ENCODE measurements at regions not wholly inside any gene's neighbourhood (a gene's known extent, or its start where the extent isn't known, plus 50 kb on each side); places are given as distances from the start of the nearest gene placed in this dataset.
"Not testable (repeated sequence)": the region's sequence is repeated elsewhere in the genome, so short reads cannot be mapped to it uniquely, and the experiment has no call there.

GRCh38 chr13:90591260-90591926, 756.1 kb upstream of the MIR17HG start:
- DNase-seq (ENCODE audit: low spot score): no peak
- no peaks in the 10 kb centered on the region for H3K27me3 Mint-ChIP-seq
- H3K36me3 Mint-ChIP-seq: peaks cover 4% of the 10 kb centered on the region
- H3K4me1 Mint-ChIP-seq (ENCODE audit: low read depth in 2 of 2): no peaks in the 10 kb centered on the region
- H3K4me3 Mint-ChIP-seq: no peak overlapping the region
- ATAC-seq: no peak
- H3K9me3 Mint-ChIP-seq: peaks cover 10% of the 10 kb centered on the region
- no peak overlapping the region for H3K27ac Mint-ChIP-seq

GRCh38 chr13:90591927-90592268, 755.6 kb upstream of the MIR17HG start:
- peaks cover 4% of the 10 kb centered on the region for H3K36me3 Mint-ChIP-seq
- peaks cover 10% of the 10 kb centered on the region for H3K9me3 Mint-ChIP-seq
- no peak overlapping the region for H3K4me3 Mint-ChIP-seq
- ATAC-seq: no peak
- no peaks in the 10 kb centered on the region for H3K4me1 Mint-ChIP-seq (ENCODE audit: low read depth in 2 of 2)
- no peaks in the 10 kb centered on the region for H3K27me3 Mint-ChIP-seq
- H3K27ac Mint-ChIP-seq: no peak overlapping the region
- DNase-seq (ENCODE audit: low spot score): no peak

GRCh38 chr13:90592943-90593342, 754.5 kb upstream of the MIR17HG start:
- H3K27me3 Mint-ChIP-seq: no peaks in the 10 kb centered on the region
- no peak overlapping the region for H3K4me3 Mint-ChIP-seq
- H3K36me3 Mint-ChIP-seq: peaks cover 1% of the 10 kb centered on the region
- H3K4me1 Mint-ChIP-seq (ENCODE audit: low read depth in 2 of 2): no peaks in the 10 kb centered on the region
- H3K27ac Mint-ChIP-seq: no peak overlapping the region
- ATAC-seq (no peak), DNase-seq (ENCODE audit: low spot score) (no peak)
- H3K9me3 Mint-ChIP-seq: peaks cover 4% of the 10 kb centered on the region

GRCh38 chr13:90594681-90595080, 752.8 kb upstream of the MIR17HG start:
- no peaks in the 10 kb centered on the region for H3K4me1 Mint-ChIP-seq (ENCODE audit: low read depth in 2 of 2)

GRCh38 chr13:90605664-90606063, 741.8 kb upstream of the MIR17HG start:
- Mint-ChIP-seq H3K36me3 (no peaks in the 10 kb centered on the region), H3K9me3 (peaks cover 4% of the 10 kb centered on the region), H3K4me3 (no peak overlapping the region), H3K4me1 (ENCODE audit: low read depth in 2 of 2) (no peaks in the 10 kb centered on the region), H3K27ac (no peak overlapping the region), H3K27me3 (no peaks in the 10 kb centered on the region)
- DNase-seq (ENCODE audit: low spot score): no peak
- no peak for ATAC-seq

More at GRCh38 chr13:90594681-90595080, 752.8 kb upstream of the MIR17HG start:
- Mint-ChIP-seq H3K9me3 (peaks cover 7% of the 10 kb centered on the region), H3K4me3 (no peak overlapping the region), H3K27me3 (no peaks in the 10 kb centered on the region), H3K27ac (no peak overlapping the region), H3K36me3 (no peaks in the 10 kb centered on the region)
- DNase-seq (ENCODE audit: low spot score): no peak
- ATAC-seq: no peak

- not testable (repeated sequence) for ATAC-seq; DNase-seq (ENCODE audit: low spot score); H3K4me3 Mint-ChIP-seq; H3K27ac Mint-ChIP-seq; H3K4me1 Mint-ChIP-seq (ENCODE audit: low read depth in 2 of 2); H3K9me3 Mint-ChIP-seq; H3K27me3 Mint-ChIP-seq; H3K36me3 Mint-ChIP-seq
Measured at GRCh38 chr13:90606921-90607320, 740.6 kb upstream of the MIR17HG start.

- H3K4me3 Mint-ChIP-seq: no peak overlapping the region
- no peaks in the 10 kb centered on the region for H3K4me1 Mint-ChIP-seq (ENCODE audit: low read depth in 2 of 2)
- H3K27ac Mint-ChIP-seq: no peak overlapping the region
- H3K9me3 Mint-ChIP-seq: peaks cover 14% of the 10 kb centered on the region
- no peaks in the 10 kb centered on the region for H3K27me3 Mint-ChIP-seq
- no peaks in the 10 kb centered on the region for H3K36me3 Mint-ChIP-seq
- DNase-seq (ENCODE audit: low spot score) (no peak), ATAC-seq (no peak)
Measured at GRCh38 chr13:90612391-90612790, 735.1 kb upstream of the MIR17HG start.

GRCh38 chr13:90613076-90613795, 734.3 kb upstream of the MIR17HG start:
- H3K27ac Mint-ChIP-seq: no peak overlapping the region
- no peak for ATAC-seq

GRCh38 chr13:90615236-90615635, 732.3 kb upstream of the MIR17HG start:
- Mint-ChIP-seq H3K27me3 (no peaks in the 10 kb centered on the region), H3K9me3 (peaks cover 10% of the 10 kb centered on the region)

More at GRCh38 chr13:90613076-90613795, 734.3 kb upstream of the MIR17HG start:
- Mint-ChIP-seq H3K36me3 (no peaks in the 10 kb centered on the region), H3K4me1 (ENCODE audit: low read depth in 2 of 2) (no peaks in the 10 kb centered on the region), H3K9me3 (peaks cover 10% of the 10 kb centered on the region), H3K27me3 (no peaks in the 10 kb centered on the region), H3K4me3 (no peak overlapping the region)
- no peak for DNase-seq (ENCODE audit: low spot score)

GRCh38 chr13:90615767-90616166, 731.7 kb upstream of the MIR17HG start:
- no peak for ATAC-seq
- Mint-ChIP-seq H3K36me3 (no peaks in the 10 kb centered on the region), H3K9me3 (peaks cover 10% of the 10 kb centered on the region), H3K4me1 (ENCODE audit: low read depth in 2 of 2) (no peaks in the 10 kb centered on the region), H3K4me3 (no peak overlapping the region), H3K27me3 (no peaks in the 10 kb centered on the region), H3K27ac (no peak overlapping the region)
- DNase-seq (ENCODE audit: low spot score): no peak

More at GRCh38 chr13:90615236-90615635, 732.3 kb upstream of the MIR17HG start:
- DNase-seq (ENCODE audit: low spot score) (no peak), ATAC-seq (no peak)
- Mint-ChIP-seq H3K4me1 (ENCODE audit: low read depth in 2 of 2) (no peaks in the 10 kb centered on the region), H3K27ac (no peak overlapping the region), H3K4me3 (no peak overlapping the region), H3K36me3 (no peaks in the 10 kb centered on the region)

GRCh38 chr13:90618133-90618532, 729.4 kb upstream of the MIR17HG start:
- Mint-ChIP-seq H3K4me1 (ENCODE audit: low read depth in 2 of 2) (no peaks in the 10 kb centered on the region), H3K27me3 (no peaks in the 10 kb centered on the region), H3K9me3 (peaks cover 4% of the 10 kb centered on the region), H3K4me3 (no peak overlapping the region), H3K27ac (no peak overlapping the region), H3K36me3 (no peaks in the 10 kb centered on the region)
- no peak for ATAC-seq
- no peak for DNase-seq (ENCODE audit: low spot score)

GRCh38 chr13:90622541-90622940, 724.9 kb upstream of the MIR17HG start:
- Mint-ChIP-seq H3K4me1 (ENCODE audit: low read depth in 2 of 2) (no peaks in the 10 kb centered on the region), H3K36me3 (no peaks in the 10 kb centered on the region), H3K27ac (no peak overlapping the region), H3K27me3 (no peaks in the 10 kb centered on the region), H3K4me3 (no peak overlapping the region), H3K9me3 (no peaks in the 10 kb centered on the region)
- DNase-seq (ENCODE audit: low spot score): no peak
- ATAC-seq: no peak

- no peak overlapping the region for H3K4me3 Mint-ChIP-seq
- ATAC-seq (no peak), DNase-seq (ENCODE audit: low spot score) (no peak)
- no peaks in the 10 kb centered on the region for H3K4me1 Mint-ChIP-seq (ENCODE audit: low read depth in 2 of 2)
- H3K36me3 Mint-ChIP-seq: no peaks in the 10 kb centered on the region
- no peaks in the 10 kb centered on the region for H3K9me3 Mint-ChIP-seq
- H3K27ac Mint-ChIP-seq: no peak overlapping the region
- H3K27me3 Mint-ChIP-seq: no peaks in the 10 kb centered on the region
Measured at GRCh38 chr13:90623318-90624011, 724.0 kb upstream of the MIR17HG start.

- Mint-ChIP-seq H3K9me3 (peaks cover 3% of the 10 kb centered on the region), H3K27ac (no peak overlapping the region), H3K4me1 (ENCODE audit: low read depth in 2 of 2) (no peaks in the 10 kb centered on the region), H3K36me3 (no peaks in the 10 kb centered on the region), H3K27me3 (no peaks in the 10 kb centered on the region), H3K4me3 (no peak overlapping the region)
- ATAC-seq: no peak
- no peak for DNase-seq (ENCODE audit: low spot score)
Measured at GRCh38 chr13:90627813-90628212, 719.7 kb upstream of the MIR17HG start.

Measured in natural killer cell treated with Interleukin-12 subunit alpha and Interleukin-12 subunit beta and Interleukin-15 and Interleukin-18, amount 100 ng/mL, for 72 hours (primary cell).